Activated T-helper 9 cell treated with anti-CD3 and anti-CD28 coated beads, Interleukin-2, amount 50 U/mL, for 16 hours (primary cell): ENCODE measurements at regions not wholly inside any gene's neighbourhood (a gene's known extent, or its start where the extent isn't known, plus 50 kb on each side); places are given as distances from the start of the nearest gene placed in this dataset.

Source experiments
- DNase-seq: peaks from one replicate; pipeline ENCODE4 v3.0.0-alpha.2; 2020; ENCODE audit warnings: low read depth

DNA sequence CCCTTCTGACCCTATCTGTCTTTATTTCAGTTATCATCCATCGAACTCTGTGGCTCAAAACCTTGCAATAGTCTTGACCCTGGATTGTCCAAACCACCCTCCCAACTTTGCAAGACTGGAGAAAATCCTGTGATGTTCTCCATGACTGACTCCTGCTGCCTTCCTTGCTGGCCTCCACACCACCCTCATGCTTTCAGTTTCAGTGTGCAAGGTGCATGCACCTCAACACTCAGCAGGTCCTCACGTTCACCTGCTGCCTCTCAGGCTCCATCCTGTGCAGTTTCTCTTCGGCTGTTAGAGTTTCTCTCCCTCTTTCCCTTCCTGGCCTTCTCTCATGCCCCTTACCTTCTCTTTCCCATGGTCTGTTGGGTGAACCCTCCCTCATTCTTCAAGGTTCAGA is 59.4 kb upstream of the ASIC2 start:
- DNase-seq = no peak

DNA sequence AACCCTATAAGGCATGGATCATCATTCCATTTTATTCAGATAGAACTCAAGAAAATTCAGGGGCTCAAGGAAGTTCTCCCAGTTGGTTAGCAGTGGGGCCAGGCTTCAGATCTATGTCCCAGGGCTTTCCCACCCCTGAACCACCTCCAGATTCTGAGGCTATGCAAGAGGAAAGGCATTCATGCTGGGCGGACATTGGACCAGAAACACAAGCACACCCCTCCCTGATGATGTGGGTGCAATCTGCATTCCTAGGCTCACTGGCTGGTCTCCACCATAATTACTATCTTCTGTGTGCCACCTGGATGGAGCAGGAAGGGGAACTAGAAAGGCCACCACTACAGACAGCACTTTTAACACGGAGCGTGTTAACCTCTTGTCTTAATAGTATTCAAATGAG is 63.2 kb upstream of the ASIC2 start:
- no peak for DNase-seq

DNA sequence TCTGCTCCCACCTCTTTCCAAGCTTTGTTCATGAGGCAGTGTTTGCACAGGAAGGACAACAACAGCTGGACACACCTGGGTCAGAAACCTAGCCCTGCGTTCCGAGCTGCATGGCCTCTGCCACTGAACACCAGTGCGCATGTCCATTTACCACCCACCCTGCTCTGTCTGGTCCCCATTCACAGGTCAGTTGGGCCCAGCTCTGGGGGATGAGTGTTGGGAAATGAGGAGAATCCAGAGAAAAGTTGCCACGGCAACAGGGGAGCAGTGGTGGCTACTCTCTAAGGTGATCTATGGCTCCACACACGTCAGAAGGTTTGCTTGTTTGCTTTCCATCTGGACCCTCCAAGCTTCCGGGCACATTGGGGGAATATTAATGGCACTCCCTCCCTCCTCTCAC is 70.4 kb upstream of the ASIC2 start:
- DNase-seq = no peak

- no peak for DNase-seq
Measured at GRCh38 chr17:33366960-33367359, 73.9 kb upstream of the ASIC2 start.

- no peak for DNase-seq
Measured at GRCh38 chr17:33369149-33369548, 76.1 kb upstream of the ASIC2 start.

DNA sequence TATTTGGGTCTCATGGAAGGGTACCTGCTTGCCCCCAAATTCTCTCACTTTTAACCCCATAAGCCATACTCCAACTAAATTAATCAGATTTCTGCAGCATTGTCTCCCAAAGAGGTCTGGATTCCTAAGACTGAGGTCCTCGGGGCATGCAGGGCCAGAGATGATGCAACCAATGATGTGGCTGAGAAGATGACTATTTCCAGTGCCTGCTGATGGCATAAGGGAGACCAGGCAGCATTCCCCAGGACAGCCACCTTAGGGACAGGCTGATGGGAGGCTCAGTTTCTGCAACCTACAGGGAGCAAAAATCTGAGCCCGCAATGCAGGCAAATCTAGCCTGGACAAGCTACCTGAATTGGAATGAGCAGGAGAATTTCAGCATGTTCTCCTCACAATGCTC is 76.8 kb upstream of the ASIC2 start:
- DNase-seq = no peak

GRCh38 chr17:33370401-33370800 is 77.3 kb upstream of the ASIC2 start:
- DNase-seq = no peak

- no peak for DNase-seq
Measured at GRCh38 chr17:33371377-33371776, 78.3 kb upstream of the ASIC2 start.

DNA sequence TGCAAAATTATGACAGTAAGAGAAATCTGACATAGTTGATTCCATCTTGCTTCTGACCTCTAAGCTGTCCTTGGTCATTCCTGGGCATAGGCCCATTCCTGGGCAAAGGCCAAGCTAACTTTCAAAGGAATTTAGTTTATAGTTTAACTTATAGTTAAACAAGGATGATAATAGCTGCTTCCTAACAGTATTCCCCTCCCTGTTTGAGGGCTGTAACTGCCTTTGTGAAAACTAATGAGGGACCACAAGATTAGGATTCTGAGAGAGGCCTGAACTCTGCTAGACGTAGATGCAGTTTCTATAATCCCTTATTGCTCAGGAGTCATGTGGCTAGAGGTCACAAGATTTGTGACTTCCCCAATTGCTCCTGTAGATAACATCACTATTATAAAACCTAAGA is 80.2 kb upstream of the ASIC2 start:
- DNase-seq = no peak

GRCh38 chr17:33375103-33375502 is 82.0 kb upstream of the ASIC2 start:
- DNase-seq = no peak

DNA sequence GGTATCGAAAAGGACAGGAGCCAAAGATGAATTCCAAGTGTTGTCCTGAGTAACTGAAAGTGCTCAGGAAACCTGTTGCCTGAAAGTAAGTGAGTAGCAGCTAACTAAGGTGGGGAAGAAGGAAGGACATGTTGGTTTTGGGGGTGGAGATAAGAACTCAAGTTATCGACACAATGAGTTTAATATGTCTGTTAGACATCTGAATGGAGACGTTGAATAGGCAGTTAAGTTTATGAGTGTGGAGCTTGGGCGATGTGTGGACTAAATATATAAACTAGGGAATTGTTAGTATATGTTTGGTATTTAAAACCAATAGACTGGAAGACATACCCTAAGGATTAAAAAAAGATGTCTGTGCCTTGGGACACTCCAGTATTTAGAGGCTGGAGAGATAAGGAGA is 82.7 kb upstream of the ASIC2 start:
- no peak for DNase-seq

DNA sequence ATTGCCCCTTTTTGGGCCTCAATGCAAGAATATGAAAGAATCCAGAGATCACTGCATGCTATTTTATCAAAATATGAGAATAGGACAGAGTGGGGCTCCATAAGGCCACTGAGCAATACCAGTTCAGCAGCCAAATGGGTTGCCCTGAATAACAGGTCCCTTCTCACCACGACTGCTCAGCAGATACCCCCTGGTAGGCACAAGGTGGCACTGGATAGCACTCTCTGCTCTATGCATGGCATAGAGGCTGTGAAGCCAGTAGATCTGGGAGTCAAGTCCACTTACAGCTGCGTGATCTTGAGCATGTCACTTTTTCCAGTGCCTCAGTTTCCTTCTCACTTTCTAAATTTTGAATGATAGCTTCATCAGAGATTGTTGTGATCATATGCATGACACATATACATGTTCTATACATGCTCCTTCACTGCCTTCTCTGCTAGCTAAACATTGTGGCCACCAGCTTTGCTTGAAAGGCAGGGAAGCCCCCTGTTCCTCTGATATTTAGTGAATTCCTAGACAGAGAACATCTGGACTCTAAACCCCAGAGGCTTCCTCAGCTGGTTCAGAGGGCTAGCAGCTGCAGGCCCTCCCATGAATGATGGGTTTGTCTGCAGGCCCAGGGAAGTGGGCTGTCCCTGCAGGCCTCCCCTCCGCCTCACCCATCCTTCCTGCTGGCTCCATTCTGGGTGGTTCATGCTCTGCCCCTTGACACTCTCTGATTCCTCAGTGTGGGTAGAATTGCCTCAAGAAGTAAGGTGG is 84.9 kb upstream of the ASIC2 start:
- no peak for DNase-seq

GRCh38 chr17:33381201-33381600 is 88.1 kb upstream of the ASIC2 start:
- DNase-seq = no peak

- no peak for DNase-seq
Measured at GRCh38 chr17:33383488-33384023, 90.5 kb upstream of the ASIC2 start.

- DNase-seq = no peak
Measured at GRCh38 chr17:33385133-33385532, 92.0 kb upstream of the ASIC2 start.

GRCh38 chr17:33385713-33386112 is 92.6 kb upstream of the ASIC2 start:
- DNase-seq = no peak

GRCh38 chr17:33387406-33387805 is 94.3 kb upstream of the ASIC2 start:
- DNase-seq = no peak

DNA sequence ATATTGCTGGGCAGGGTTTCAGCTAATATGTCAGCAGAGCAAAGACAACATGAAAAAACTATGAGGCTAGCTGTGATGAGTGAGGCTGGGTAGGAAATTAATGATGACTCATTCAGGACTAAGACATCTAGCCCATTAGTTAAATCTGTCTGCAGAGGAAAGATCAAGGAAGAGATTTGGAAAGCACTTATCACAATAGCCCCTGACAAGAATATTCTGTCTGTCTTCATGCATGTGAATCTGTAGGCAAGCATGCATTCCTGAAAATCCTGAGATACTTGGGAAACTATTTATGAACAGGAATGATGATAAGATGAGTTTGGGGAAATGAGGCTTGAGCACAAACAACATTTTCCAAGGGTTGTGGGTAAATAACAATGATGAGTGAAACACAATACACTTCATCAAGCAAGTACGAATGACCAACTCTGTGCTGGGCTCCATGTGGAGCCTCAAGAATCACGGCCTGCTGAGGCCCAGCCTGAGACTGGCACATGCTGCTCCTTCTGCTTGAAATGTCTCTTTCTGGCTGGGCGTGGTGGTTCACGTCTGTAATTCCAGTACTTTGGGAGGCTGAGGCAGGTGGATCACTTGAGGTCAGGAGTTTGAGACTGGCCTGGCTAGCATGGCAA is 96.5 kb upstream of the ASIC2 start:
- DNase-seq = no peak

GRCh38 chr17:33390479-33391176 is 97.5 kb upstream of the ASIC2 start:
- no peak for DNase-seq

GRCh38 chr17:33396818-33397217 is 103.7 kb upstream of the ASIC2 start:
- no peak for DNase-seq

DNA sequence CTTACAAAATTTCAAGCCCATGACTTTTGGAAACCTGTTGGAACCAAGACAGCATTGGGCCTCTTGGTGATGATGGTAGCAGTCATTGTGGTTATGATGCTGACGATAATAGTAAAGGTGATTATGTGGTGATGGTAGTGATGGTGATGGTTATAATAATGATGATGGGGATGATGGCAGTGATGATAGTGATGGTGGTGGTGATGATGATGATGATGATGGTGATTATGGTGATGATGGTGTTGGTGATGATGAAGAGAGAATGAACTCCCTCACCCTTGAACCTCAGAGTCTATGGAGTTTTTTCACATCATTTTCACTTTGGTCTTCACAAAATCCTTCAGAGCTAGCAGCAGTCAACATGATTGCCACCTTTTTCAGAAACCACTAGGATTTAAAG is 105.3 kb upstream of the ASIC2 start:
- no peak for DNase-seq

- no peak for DNase-seq
Measured at GRCh38 chr17:33401249-33401648, 108.2 kb upstream of the ASIC2 start.

DNA sequence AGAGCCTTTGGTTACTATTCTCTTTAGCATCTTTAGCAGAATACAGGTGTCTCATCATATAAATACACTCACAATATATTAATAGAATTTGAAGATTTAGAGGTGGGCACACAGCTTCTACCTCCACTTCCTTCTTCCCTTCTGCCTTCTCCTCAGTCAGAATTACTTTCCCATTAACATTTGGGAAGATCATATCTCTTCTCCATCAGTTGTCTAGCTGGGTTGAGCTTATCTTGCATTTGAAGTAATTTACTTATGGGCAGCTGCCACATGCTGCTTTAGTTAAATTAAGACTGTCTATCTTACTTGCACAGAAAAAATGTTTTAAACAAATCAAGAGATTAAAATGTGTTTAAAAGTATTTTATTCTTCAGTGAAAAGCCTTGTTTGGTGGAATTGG is 110.1 kb upstream of the ASIC2 start:
- no peak for DNase-seq
